ENCODE measurements at regions not wholly inside any gene's neighbourhood (a gene's known extent, or its start where the extent isn't known, plus 50 kb on each side); places are given as distances from the start of the nearest gene placed in this dataset.

GRCh38 chr2:53040536-53041229, 726.9 kb upstream of the CHAC2 start:
- Histone ChIP-seq H3K9me2 (ENCODE audit: insufficient read depth) (no peaks in the 10 kb centered on the region; the same call in 1 of the 2 replicates), H3K27me3 (ENCODE audit: insufficient read depth) (0 out of 2 replicates have a peak, but pooled peaks cover 3% of the 10 kb centered on the region), H2AFZ (no peak overlapping the region), H3K79me2 (replicated peaks; ENCODE audit: insufficient read depth) (no peaks in the 10 kb centered on the region), H3K4me2 (no peak overlapping the region), H3K36me3 (ENCODE audit: insufficient read depth) (no peaks in the 10 kb centered on the region), H3K4me3 (no peak overlapping the region), H3K27ac (ENCODE audit: low read depth) (no peak overlapping the region), H3K4me1 (ENCODE audit: insufficient read depth) (peaks cover 2% of the 10 kb centered on the region; the same call in 1 of the 2 replicates), H3F3A (replicated peaks; ENCODE audit: low read depth) (no peaks in the 10 kb centered on the region), H4K20me1 (replicated peaks; ENCODE audit: insufficient read depth) (no peaks in the 10 kb centered on the region)
- H3K27me3 Mint-ChIP-seq (ENCODE audit: insufficient read depth, low read depth, poor library complexity) = no peaks in the 10 kb centered on the region
- TF ChIP-seq EZH2phosphoT487 (IDR thresholded peaks at IDR 0.05; ENCODE audit: unreplicated experiment) = no peak
- TF ChIP-seq, protein P1, sequence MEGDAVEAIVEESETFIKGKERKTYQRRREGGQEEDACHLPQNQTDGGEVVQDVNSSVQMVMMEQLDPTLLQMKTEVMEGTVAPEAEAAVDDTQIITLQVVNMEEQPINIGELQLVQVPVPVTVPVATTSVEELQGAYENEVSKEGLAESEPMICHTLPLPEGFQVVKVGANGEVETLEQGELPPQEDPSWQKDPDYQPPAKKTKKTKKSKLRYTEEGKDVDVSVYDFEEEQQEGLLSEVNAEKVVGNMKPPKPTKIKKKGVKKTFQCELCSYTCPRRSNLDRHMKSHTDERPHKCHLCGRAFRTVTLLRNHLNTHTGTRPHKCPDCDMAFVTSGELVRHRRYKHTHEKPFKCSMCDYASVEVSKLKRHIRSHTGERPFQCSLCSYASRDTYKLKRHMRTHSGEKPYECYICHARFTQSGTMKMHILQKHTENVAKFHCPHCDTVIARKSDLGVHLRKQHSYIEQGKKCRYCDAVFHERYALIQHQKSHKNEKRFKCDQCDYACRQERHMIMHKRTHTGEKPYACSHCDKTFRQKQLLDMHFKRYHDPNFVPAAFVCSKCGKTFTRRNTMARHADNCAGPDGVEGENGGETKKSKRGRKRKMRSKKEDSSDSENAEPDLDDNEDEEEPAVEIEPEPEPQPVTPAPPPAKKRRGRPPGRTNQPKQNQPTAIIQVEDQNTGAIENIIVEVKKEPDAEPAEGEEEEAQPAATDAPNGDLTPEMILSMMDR (conservative IDR thresholded peaks at IDR 0.05; ENCODE audit: low read depth in 2 of 2) = peak; percentile 9 to 53; a peak in 2 of 4 replicates
- 0 out of 2 replicates have a peak overlapping the region, but pooled peaks have one; percentile 9 for H3K27ac Mint-ChIP-seq
- ATAC-seq = no peak
- H3K4me1 Mint-ChIP-seq = peaks cover 13% of the 10 kb centered on the region; the same call in 2 of the 3 replicates
- no peaks in the 10 kb centered on the region for H3K36me3 Mint-ChIP-seq (ENCODE audit: low read depth)
- H3K9me3 Mint-ChIP-seq = no peaks in the 10 kb centered on the region
- H3K4me3 Mint-ChIP-seq = no peak overlapping the region
- peak; percentile 17 for DNase-seq (ENCODE audit: low spot score)

GRCh38 chr2:53036196-53036595, 731.4 kb upstream of the CHAC2 start:
- H3K4me2 ChIP-seq = no peak overlapping the region
- H4K20me1 ChIP-seq (replicated peaks; ENCODE audit: insufficient read depth) = no peaks in the 10 kb centered on the region
- H3K4me3 Mint-ChIP-seq = no peak overlapping the region
- H3K36me3 Mint-ChIP-seq (ENCODE audit: low read depth) = no peaks in the 10 kb centered on the region
- no peaks in the 10 kb centered on the region for H3K36me3 ChIP-seq (ENCODE audit: insufficient read depth)
- H3K79me2 ChIP-seq (replicated peaks; ENCODE audit: insufficient read depth) = no peaks in the 10 kb centered on the region
- H3K27me3 Mint-ChIP-seq (ENCODE audit: insufficient read depth, low read depth, poor library complexity) = no peaks in the 10 kb centered on the region
- H3K27me3 ChIP-seq (ENCODE audit: insufficient read depth) = 0 out of 2 replicates have a peak, but pooled peaks cover 3% of the 10 kb centered on the region
- H3K9me3 Mint-ChIP-seq = no peaks in the 10 kb centered on the region
- no peaks in the 10 kb centered on the region for H3F3A ChIP-seq (replicated peaks; ENCODE audit: low read depth)
- ATAC-seq = no peak
- no peak overlapping the region for H2AFZ ChIP-seq
- no peak overlapping the region for H3K27ac Mint-ChIP-seq
- H3K4me1 Mint-ChIP-seq = peaks cover 30% of the 10 kb centered on the region
- DNase-seq (ENCODE audit: low spot score) = no peak
- no peaks in the 10 kb centered on the region for H3K9me2 ChIP-seq (ENCODE audit: insufficient read depth)
- no peak overlapping the region for H3K4me3 ChIP-seq
- peaks cover 10% of the 10 kb centered on the region for H3K4me1 ChIP-seq (ENCODE audit: insufficient read depth)
- H3K27ac ChIP-seq (ENCODE audit: low read depth) = no peak overlapping the region
- TF ChIP-seq EZH2 (IDR thresholded peaks at IDR 0.05; ENCODE audit: low read depth, unreplicated experiment) = no peak
- TF ChIP-seq, protein P1 (conservative IDR thresholded peaks at IDR 0.05; ENCODE audit: low read depth in 2 of 2) = no peak
- TF ChIP-seq ETS1 (IDR thresholded peaks at IDR 0.05) = no peak
- TF ChIP-seq, protein P2, sequence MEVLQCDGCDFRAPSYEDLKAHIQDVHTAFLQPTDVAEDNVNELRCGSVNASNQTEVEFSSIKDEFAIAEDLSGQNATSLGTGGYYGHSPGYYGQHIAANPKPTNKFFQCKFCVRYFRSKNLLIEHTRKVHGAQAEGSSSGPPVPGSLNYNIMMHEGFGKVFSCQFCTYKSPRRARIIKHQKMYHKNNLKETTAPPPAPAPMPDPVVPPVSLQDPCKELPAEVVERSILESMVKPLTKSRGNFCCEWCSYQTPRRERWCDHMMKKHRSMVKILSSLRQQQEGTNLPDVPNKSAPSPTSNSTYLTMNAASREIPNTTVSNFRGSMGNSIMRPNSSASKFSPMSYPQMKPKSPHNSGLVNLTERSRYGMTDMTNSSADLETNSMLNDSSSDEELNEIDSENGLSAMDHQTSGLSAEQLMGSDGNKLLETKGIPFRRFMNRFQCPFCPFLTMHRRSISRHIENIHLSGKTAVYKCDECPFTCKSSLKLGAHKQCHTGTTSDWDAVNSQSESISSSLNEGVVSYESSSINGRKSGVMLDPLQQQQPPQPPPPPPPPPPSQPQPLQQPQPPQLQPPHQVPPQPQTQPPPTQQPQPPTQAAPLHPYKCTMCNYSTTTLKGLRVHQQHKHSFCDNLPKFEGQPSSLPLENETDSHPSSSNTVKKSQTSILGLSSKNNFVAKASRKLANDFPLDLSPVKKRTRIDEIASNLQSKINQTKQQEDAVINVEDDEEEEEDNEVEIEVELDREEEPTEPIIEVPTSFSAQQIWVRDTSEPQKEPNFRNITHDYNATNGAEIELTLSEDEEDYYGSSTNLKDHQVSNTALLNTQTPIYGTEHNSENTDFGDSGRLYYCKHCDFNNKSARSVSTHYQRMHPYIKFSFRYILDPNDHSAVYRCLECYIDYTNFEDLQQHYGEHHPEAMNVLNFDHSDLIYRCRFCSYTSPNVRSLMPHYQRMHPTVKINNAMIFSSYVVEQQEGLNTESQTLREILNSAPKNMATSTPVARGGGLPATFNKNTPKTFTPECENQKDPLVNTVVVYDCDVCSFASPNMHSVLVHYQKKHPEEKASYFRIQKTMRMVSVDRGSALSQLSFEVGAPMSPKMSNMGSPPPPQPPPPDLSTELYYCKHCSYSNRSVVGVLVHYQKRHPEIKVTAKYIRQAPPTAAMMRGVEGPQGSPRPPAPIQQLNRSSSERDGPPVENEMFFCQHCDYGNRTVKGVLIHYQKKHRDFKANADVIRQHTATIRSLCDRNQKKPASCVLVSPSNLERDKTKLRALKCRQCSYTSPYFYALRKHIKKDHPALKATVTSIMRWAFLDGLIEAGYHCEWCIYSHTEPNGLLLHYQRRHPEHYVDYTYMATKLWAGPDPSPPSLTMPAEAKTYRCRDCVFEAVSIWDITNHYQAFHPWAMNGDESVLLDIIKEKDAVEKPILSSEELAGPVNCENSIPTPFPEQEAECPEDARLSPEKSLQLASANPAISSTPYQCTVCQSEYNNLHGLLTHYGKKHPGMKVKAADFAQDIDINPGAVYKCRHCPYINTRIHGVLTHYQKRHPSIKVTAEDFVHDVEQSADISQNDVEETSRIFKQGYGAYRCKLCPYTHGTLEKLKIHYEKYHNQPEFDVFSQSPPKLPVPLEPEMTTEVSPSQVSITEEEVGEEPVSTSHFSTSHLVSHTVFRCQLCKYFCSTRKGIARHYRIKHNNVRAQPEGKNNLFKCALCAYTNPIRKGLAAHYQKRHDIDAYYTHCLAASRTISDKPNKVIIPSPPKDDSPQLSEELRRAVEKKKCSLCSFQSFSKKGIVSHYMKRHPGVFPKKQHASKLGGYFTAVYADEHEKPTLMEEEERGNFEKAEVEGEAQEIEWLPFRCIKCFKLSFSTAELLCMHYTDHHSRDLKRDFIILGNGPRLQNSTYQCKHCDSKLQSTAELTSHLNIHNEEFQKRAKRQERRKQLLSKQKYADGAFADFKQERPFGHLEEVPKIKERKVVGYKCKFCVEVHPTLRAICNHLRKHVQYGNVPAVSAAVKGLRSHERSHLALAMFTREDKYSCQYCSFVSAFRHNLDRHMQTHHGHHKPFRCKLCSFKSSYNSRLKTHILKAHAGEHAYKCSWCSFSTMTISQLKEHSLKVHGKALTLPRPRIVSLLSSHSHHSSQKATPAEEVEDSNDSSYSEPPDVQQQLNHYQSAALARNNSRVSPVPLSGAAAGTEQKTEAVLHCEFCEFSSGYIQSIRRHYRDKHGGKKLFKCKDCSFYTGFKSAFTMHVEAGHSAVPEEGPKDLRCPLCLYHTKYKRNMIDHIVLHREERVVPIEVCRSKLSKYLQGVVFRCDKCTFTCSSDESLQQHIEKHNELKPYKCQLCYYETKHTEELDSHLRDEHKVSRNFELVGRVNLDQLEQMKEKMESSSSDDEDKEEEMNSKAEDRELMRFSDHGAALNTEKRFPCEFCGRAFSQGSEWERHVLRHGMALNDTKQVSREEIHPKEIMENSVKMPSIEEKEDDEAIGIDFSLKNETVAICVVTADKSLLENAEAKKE (CRISPR knock-in tag; IDR thresholded peaks at IDR 0.05) = no peak
- TF ChIP-seq POLR2AphosphoS5 (IDR thresholded peaks at IDR 0.05; ENCODE audit: low read depth) = no peak
- TF ChIP-seq STAT1 (IDR thresholded peaks at IDR 0.05; ENCODE audit: unreplicated experiment) = no peak
- TF ChIP-seq CREB1 (CRISPR knock-in tag; IDR thresholded peaks at IDR 0.05; ENCODE audit: low read depth) = no peak

Measured in GM23338 (cell line).